Lower leg skin (tissue), 3 donors: ENCODE measurements at regions not wholly inside any gene's neighbourhood (a gene's known extent, or its start where the extent isn't known, plus 50 kb on each side); places are given as distances from the start of the nearest gene placed in this dataset.

Experiments used
- CTCF ChIP-seq, 3 donors: fragments of 450-650 bp; IDR thresholded peaks; one replicate each; pipeline ENCODE4 v1.5.1; 2016; ENCODE audit warnings: antibody characterized with exemption in 3 of 3, mild to moderate bottlenecking in 3 of 3, moderate library complexity in 2 of 3
- POLR2A ChIP-seq, 2 donors: fragments of 450-650 bp; IDR thresholded peaks; one replicate each; pipeline ENCODE4 v1.6.1; 2016 to 2017; ENCODE audit warnings: antibody characterized with exemption in 2 of 2, mild to moderate bottlenecking in 1 of 2, moderate library complexity in 1 of 2

- TF ChIP-seq CTCF (IDR thresholded peaks at IDR 0.05) (no peak), POLR2A (IDR thresholded peaks at IDR 0.05) (no peak)
Measured at GRCh38 chr4:111695677-111696076, 449.6 kb upstream of the FAM241A start.
